ENCODE measurements at regions not wholly inside any gene's neighbourhood (a gene's known extent, or its start where the extent isn't known, plus 50 kb on each side); places are given as distances from the start of the nearest gene placed in this dataset.

- Histone ChIP-seq H3K9me3 (no peaks in the 10 kb centered on the region), H3K27me3 (no peaks in the 10 kb centered on the region), H3K4me1 (no peaks in the 10 kb centered on the region), H3K4me3 (no peak overlapping the region), H3K36me3 (no peaks in the 10 kb centered on the region), H3K27ac (no peak overlapping the region)
- 67 to 86% methylated on average over 1 of the region's 1 CpG for WGBS, 2 donors
- no peak for TF ChIP-seq POLR2A (IDR thresholded peaks at IDR 0.05)
- no peak for TF ChIP-seq CTCF (IDR thresholded peaks at IDR 0.05)
- no peak for DNase-seq (ENCODE audit: low spot score in 2 of 2)
These were observed 189.8 kb downstream of the KLF13 start for GRCh38 chr15:31516440-31516839.

- no peak for DNase-seq (ENCODE audit: low spot score in 2 of 2)
- TF ChIP-seq POLR2A (IDR thresholded peaks at IDR 0.05): no peak
- no peak for TF ChIP-seq CTCF (IDR thresholded peaks at IDR 0.05)
- WGBS, 2 donors: 91 to 93% methylated on average over 4 of the region's 4 CpGs
- H3K4me3 ChIP-seq: no peak overlapping the region
- H3K9me3 ChIP-seq: no peaks in the 10 kb centered on the region
- no peaks in the 10 kb centered on the region for H3K27me3 ChIP-seq
- no peaks in the 10 kb centered on the region for H3K4me1 ChIP-seq
- H3K27ac ChIP-seq: no peak overlapping the region
- no peaks in the 10 kb centered on the region for H3K36me3 ChIP-seq
These were observed 190.2 kb downstream of the KLF13 start for GRCh38 chr15:31516874-31517273.

GRCh38 chr15:31517711-31518110 lies 191.1 kb downstream of the KLF13 start:
- TF ChIP-seq POLR2A (IDR thresholded peaks at IDR 0.05) (no peak), EP300 (IDR thresholded peaks at IDR 0.05) (no peak), CTCF (IDR thresholded peaks at IDR 0.05) (no peak)
- 90 to 93% methylated on average over 4 to 5 of the region's 5 CpGs for WGBS, 2 donors
- H3K4me3 ChIP-seq: no peak overlapping the region
- H3K27me3 ChIP-seq: no peaks in the 10 kb centered on the region
- no peak overlapping the region for H3K27ac ChIP-seq
- no peaks in the 10 kb centered on the region for H3K4me1 ChIP-seq
- DNase-seq (ENCODE audit: low spot score in 2 of 2): no peak
- no peaks in the 10 kb centered on the region for H3K9me3 ChIP-seq
- H3K36me3 ChIP-seq: no peaks in the 10 kb centered on the region

GRCh38 chr15:31522028-31522427 lies 195.4 kb downstream of the KLF13 start:
- H3K4me1 ChIP-seq: no peaks in the 10 kb centered on the region
- no peaks in the 10 kb centered on the region for H3K9me3 ChIP-seq
- H3K36me3 ChIP-seq: peaks cover 0 to 24% (median 0%) of the 10 kb centered on the region in 3 donors
- no peak overlapping the region for H3K27ac ChIP-seq
- no peak overlapping the region for H3K4me3 ChIP-seq
- H3K27me3 ChIP-seq: no peaks in the 10 kb centered on the region
- no peak for DNase-seq (ENCODE audit: low spot score in 2 of 2)
- TF ChIP-seq CTCF (IDR thresholded peaks at IDR 0.05) (no peak), EP300 (IDR thresholded peaks at IDR 0.05) (no peak), POLR2A (IDR thresholded peaks at IDR 0.05) (no peak)
- 73 to 76% methylated on average over 4 of the region's 4 CpGs for WGBS, 2 donors

- DNase-seq (ENCODE audit: low spot score in 2 of 2): no peak
- H3K27me3 ChIP-seq: no peaks in the 10 kb centered on the region
- no peak overlapping the region for H3K27ac ChIP-seq
- H3K9me3 ChIP-seq: no peaks in the 10 kb centered on the region
- H3K4me1 ChIP-seq: no peaks in the 10 kb centered on the region
- H3K36me3 ChIP-seq: peaks cover 0 to 24% (median 0%) of the 10 kb centered on the region in 3 donors
- 87 to 93% methylated on average over 8 to 9 of the region's 10 CpGs for WGBS, 2 donors
- TF ChIP-seq CTCF (IDR thresholded peaks at IDR 0.05): no peak
- no peak for TF ChIP-seq EP300 (IDR thresholded peaks at IDR 0.05)
- TF ChIP-seq POLR2A (IDR thresholded peaks at IDR 0.05): no peak
- H3K4me3 ChIP-seq: no peak overlapping the region
These were observed 196.5 kb downstream of the KLF13 start for GRCh38 chr15:31523027-31523654.
